Sigmoid colon (tissue), 6 donors: ENCODE measurements at regions not wholly inside any gene's neighbourhood (a gene's known extent, or its start where the extent isn't known, plus 50 kb on each side); places are given as distances from the start of the nearest gene placed in this dataset.

Source experiments
- DNase-seq: peaks from one replicate; pipeline ENCODE4 v3.0.0-alpha.2; 2019
- H3K27ac ChIP-seq, 4 donors: fragments of 200-600 bp; sonication (generic); one replicate each; pipeline ENCODE4 v1.5.1; 2016 to 2019; ENCODE audit warnings: mild to moderate bottlenecking in 1 of 4
- H3K27me3 ChIP-seq, 3 donors: fragments of 200-600 bp; sonication (generic); one replicate each; pipeline ENCODE4 v1.5.1; 2019; ENCODE audit warnings: mild to moderate bottlenecking in 1 of 3
- H3K36me3 ChIP-seq, 4 donors: fragments of 200-600 bp; sonication (generic); one replicate each; pipeline ENCODE4 v1.5.1; 2016 to 2019
- H3K4me1 ChIP-seq, 4 donors: fragments of 200-600 bp; sonication (generic); one replicate each; pipeline ENCODE4 v1.5.1; 2017 to 2019
- H3K4me3 ChIP-seq, 4 donors: fragments of 200-600 bp; sonication (generic); one replicate each; pipeline ENCODE4 v1.5.1; 2017 to 2019; ENCODE audit warnings: mild to moderate bottlenecking in 2 of 4, moderate library complexity in 1 of 4
- H3K9me3 ChIP-seq, 4 donors: fragments of 200-600 bp in 3 of 4; sonication (generic) in 3 of 4; one replicate each; pipeline versions ENCODE4 v1.5.1 to v1.6.1; 2013 to 2019
- EP300 ChIP-seq, 4 donors: sonication (generic); formaldehyde crosslinking; IDR thresholded peaks; one replicate each; pipeline ENCODE4 v1.6.1; 2017; ENCODE audit warnings: antibody characterized with exemption in 4 of 4
- POLR2A ChIP-seq, 2 donors: fragments of 450-650 bp; IDR thresholded peaks; one replicate each; pipeline ENCODE4 v1.6.1; 2016; ENCODE audit warnings: antibody characterized with exemption in 2 of 2, mild to moderate bottlenecking in 2 of 2, moderate library complexity in 2 of 2
- POLR2AphosphoS5 ChIP-seq, 4 donors: sonication (generic); formaldehyde crosslinking; IDR thresholded peaks; one replicate each; pipeline ENCODE4 v1.6.1; 2017; ENCODE audit warnings: antibody characterized with exemption in 4 of 4
- WGBS, 2 donors: extraction: QIAGEN DNeasy Blood & Tissue Kit; methylation state at CpG; one replicate each; pipeline ENCODE4 v1.1.7; 2013; 5-methylcytosine and 5-hydroxymethylcytosine counted together
- intact Hi-C: fragments of 100-400 bp; cut with DNase I; formaldehyde crosslinking; loops from one replicate; pipeline ENCODE4 v1.15.1; 2023
- TF ChIP-seq, protein P1 (sequence below), 4 experiments: fragments of 450-650 bp in 3 of 4; fragments of 200-600 bp in 1 of 4; IDR thresholded peaks; one replicate each; pipeline ENCODE4 v1.5.1; 2016 to 2019; ENCODE audit warnings: antibody characterized with exemption in 4 of 4, mild to moderate bottlenecking in 3 of 4, moderate library complexity in 2 of 4
- donor health status: healthy with polysubstance abuse.
- donor health status: healthy.

DNA sequence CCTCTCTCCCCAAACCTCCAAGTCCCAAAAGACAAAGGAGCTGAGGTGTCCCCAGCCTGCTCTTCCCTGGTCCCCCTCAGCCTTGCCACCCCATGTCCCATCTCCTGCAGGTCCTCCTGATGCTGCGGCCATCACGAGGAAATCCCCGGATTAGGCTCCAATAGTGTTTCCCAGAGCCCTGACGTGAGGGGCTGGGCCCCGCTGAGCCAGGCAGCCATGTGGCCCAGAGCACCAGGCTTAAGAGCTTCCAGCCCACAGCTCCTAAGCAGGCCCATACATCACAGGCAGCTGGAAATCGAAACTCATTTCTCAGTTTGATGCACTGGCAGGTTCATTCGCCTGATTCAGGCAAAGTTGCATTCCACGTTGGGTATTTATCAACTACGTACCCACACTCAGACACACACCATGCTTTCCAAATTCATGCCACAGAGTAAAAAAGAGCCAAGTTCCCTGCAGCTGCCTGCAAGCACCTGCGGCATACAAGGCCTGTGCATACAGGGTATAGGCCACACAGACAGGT lies 114.2 kb downstream of the CHST1 start:
- no peaks in the 10 kb centered on the region for H3K27me3 ChIP-seq
- H3K9me3 ChIP-seq, result no peaks in the 10 kb centered on the region
- no peaks in the 10 kb centered on the region for H3K4me1 ChIP-seq
- intact Hi-C loops, result no loop called here
- no peak for TF ChIP-seq EP300 (IDR thresholded peaks at IDR 0.05)
- TF ChIP-seq POLR2AphosphoS5 (IDR thresholded peaks at IDR 0.05), result no peak
- TF ChIP-seq, protein P1, sequence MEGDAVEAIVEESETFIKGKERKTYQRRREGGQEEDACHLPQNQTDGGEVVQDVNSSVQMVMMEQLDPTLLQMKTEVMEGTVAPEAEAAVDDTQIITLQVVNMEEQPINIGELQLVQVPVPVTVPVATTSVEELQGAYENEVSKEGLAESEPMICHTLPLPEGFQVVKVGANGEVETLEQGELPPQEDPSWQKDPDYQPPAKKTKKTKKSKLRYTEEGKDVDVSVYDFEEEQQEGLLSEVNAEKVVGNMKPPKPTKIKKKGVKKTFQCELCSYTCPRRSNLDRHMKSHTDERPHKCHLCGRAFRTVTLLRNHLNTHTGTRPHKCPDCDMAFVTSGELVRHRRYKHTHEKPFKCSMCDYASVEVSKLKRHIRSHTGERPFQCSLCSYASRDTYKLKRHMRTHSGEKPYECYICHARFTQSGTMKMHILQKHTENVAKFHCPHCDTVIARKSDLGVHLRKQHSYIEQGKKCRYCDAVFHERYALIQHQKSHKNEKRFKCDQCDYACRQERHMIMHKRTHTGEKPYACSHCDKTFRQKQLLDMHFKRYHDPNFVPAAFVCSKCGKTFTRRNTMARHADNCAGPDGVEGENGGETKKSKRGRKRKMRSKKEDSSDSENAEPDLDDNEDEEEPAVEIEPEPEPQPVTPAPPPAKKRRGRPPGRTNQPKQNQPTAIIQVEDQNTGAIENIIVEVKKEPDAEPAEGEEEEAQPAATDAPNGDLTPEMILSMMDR (IDR thresholded peaks at IDR 0.05), result no peak
- TF ChIP-seq POLR2A (IDR thresholded peaks at IDR 0.05), result no peak
- H3K27ac ChIP-seq, result no peak overlapping the region
- no peak overlapping the region for H3K4me3 ChIP-seq
- WGBS, 2 donors, result 80 to 82% methylated on average over 10 of the region's 10 CpGs
- DNase-seq, result no peak
- H3K36me3 ChIP-seq, result no peaks in the 10 kb centered on the region

- H3K27ac ChIP-seq, result no peak overlapping the region
- DNase-seq, result no peak
- intact Hi-C loops, result no loop called here
- TF ChIP-seq, protein P1 (IDR thresholded peaks at IDR 0.05), result no peak
- TF ChIP-seq EP300 (IDR thresholded peaks at IDR 0.05) (no peak), POLR2AphosphoS5 (IDR thresholded peaks at IDR 0.05) (no peak), POLR2A (IDR thresholded peaks at IDR 0.05) (no peak)
- 50 to 58% methylated on average over 6 of the region's 6 CpGs for WGBS, 2 donors
- H3K4me1 ChIP-seq, result no peaks in the 10 kb centered on the region
- H3K36me3 ChIP-seq, result no peaks in the 10 kb centered on the region
- H3K27me3 ChIP-seq, result peaks cover 0 to 11% (median 0%) of the 10 kb centered on the region in 3 donors
- H3K9me3 ChIP-seq, result no peaks in the 10 kb centered on the region
- H3K4me3 ChIP-seq, result no peak overlapping the region
Measured at GRCh38 chr11:45549257-45549656, 116.2 kb downstream of the CHST1 start.

DNA sequence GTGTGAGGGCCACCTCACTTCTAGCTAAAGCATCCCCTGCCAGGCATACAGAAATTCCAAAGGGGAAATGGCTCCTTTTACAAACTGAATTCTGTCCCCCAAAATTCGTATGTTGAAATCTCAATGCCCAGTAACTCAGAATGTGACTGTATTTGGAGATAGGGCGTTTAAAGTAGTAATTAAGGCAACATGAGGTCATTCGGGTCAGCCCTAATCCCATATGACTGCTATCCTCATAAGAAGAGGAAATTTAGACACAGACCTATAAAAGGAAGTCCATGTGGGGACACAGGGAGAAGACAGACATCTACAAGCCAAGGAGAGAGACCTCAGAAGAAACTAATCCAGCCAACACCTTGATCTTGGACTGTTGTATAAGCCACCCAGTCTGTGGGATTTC lies 119.1 kb downstream of the CHST1 start:
- no peaks in the 10 kb centered on the region for H3K9me3 ChIP-seq
- DNase-seq, result no peak
- H3K36me3 ChIP-seq, result no peaks in the 10 kb centered on the region
- TF ChIP-seq EP300 (IDR thresholded peaks at IDR 0.05) (no peak), POLR2A (IDR thresholded peaks at IDR 0.05) (no peak), POLR2AphosphoS5 (IDR thresholded peaks at IDR 0.05) (no peak)
- TF ChIP-seq, protein P1 (IDR thresholded peaks at IDR 0.05), result no peak
- no peak overlapping the region for H3K27ac ChIP-seq
- WGBS, 2 donors, result 49 to 61% methylated on average over 3 of the region's 3 CpGs
- H3K4me3 ChIP-seq, result no peak overlapping the region
- H3K4me1 ChIP-seq, result no peaks in the 10 kb centered on the region
- H3K27me3 ChIP-seq, result peaks cover 0 to 34% (median 0%) of the 10 kb centered on the region in 3 donors
- intact Hi-C loops, result no loop called here

GRCh38 chr11:45544826-45545225 lies 120.6 kb downstream of the CHST1 start:
- WGBS, 2 donors, result 80 to 84% methylated on average over 4 of the region's 4 CpGs
- no peaks in the 10 kb centered on the region for H3K4me1 ChIP-seq
- no peak for TF ChIP-seq POLR2AphosphoS5 (IDR thresholded peaks at IDR 0.05)
- TF ChIP-seq EP300 (IDR thresholded peaks at IDR 0.05), result no peak
- TF ChIP-seq, protein P1 (IDR thresholded peaks at IDR 0.05), result no peak
- no peak for TF ChIP-seq POLR2A (IDR thresholded peaks at IDR 0.05)
- H3K27me3 ChIP-seq, result peaks cover 0 to 34% (median 0%) of the 10 kb centered on the region in 3 donors
- no peak overlapping the region for H3K4me3 ChIP-seq
- H3K27ac ChIP-seq, result no peak overlapping the region
- H3K9me3 ChIP-seq, result no peaks in the 10 kb centered on the region
- intact Hi-C loops, result no loop called here
- no peak for DNase-seq
- H3K36me3 ChIP-seq, result no peaks in the 10 kb centered on the region

- intact Hi-C loops, result no loop called here
- no peaks in the 10 kb centered on the region for H3K4me1 ChIP-seq
- DNase-seq, result no peak
- H3K4me3 ChIP-seq, result no peak overlapping the region
- no peaks in the 10 kb centered on the region for H3K9me3 ChIP-seq
- no peak for TF ChIP-seq POLR2A (IDR thresholded peaks at IDR 0.05)
- TF ChIP-seq, protein P1 (IDR thresholded peaks at IDR 0.05), result no peak
- no peak overlapping the region for H3K27ac ChIP-seq
- peaks cover 0 to 34% (median 0%) of the 10 kb centered on the region in 3 donors for H3K27me3 ChIP-seq
- WGBS, 2 donors, result 28 to 36% methylated on average over 5 of the region's 5 CpGs
- H3K36me3 ChIP-seq, result no peaks in the 10 kb centered on the region
Measured at GRCh38 chr11:45543808-45544422, 121.5 kb downstream of the CHST1 start.
